ENCODE measurements at regions not wholly inside any gene's neighbourhood (a gene's known extent, or its start where the extent isn't known, plus 50 kb on each side); places are given as distances from the start of the nearest gene placed in this dataset.
"Not testable (repeated sequence)": the region's sequence is repeated elsewhere in the genome, so short reads cannot be mapped to it uniquely, and the experiment has no call there.

GRCh38 chr3:6491768-6492167 lies 369.1 kb upstream of the GRM7 start:
- H3K27me3 ChIP-seq, result no peaks in the 10 kb centered on the region
- H3K4me3 ChIP-seq (ENCODE audit: low read depth, low read length), result no peak overlapping the region
- TF ChIP-seq, protein P1, sequence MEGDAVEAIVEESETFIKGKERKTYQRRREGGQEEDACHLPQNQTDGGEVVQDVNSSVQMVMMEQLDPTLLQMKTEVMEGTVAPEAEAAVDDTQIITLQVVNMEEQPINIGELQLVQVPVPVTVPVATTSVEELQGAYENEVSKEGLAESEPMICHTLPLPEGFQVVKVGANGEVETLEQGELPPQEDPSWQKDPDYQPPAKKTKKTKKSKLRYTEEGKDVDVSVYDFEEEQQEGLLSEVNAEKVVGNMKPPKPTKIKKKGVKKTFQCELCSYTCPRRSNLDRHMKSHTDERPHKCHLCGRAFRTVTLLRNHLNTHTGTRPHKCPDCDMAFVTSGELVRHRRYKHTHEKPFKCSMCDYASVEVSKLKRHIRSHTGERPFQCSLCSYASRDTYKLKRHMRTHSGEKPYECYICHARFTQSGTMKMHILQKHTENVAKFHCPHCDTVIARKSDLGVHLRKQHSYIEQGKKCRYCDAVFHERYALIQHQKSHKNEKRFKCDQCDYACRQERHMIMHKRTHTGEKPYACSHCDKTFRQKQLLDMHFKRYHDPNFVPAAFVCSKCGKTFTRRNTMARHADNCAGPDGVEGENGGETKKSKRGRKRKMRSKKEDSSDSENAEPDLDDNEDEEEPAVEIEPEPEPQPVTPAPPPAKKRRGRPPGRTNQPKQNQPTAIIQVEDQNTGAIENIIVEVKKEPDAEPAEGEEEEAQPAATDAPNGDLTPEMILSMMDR (IDR thresholded peaks at IDR 0.05; ENCODE audit: low read depth, low read length), result no peak
- DNase-seq, result no peak
- H3K4me1 ChIP-seq, result no peaks in the 10 kb centered on the region
- no peaks in the 10 kb centered on the region for H3K9me3 ChIP-seq
- no peaks in the 10 kb centered on the region for H3K36me3 ChIP-seq

GRCh38 chr3:6492306-6492705 lies 368.6 kb upstream of the GRM7 start:
- H3K36me3 ChIP-seq, result no peaks in the 10 kb centered on the region
- TF ChIP-seq, protein P1 (IDR thresholded peaks at IDR 0.05; ENCODE audit: low read depth, low read length), result no peak
- no peak for DNase-seq
- no peaks in the 10 kb centered on the region for H3K27me3 ChIP-seq
- H3K9me3 ChIP-seq, result no peaks in the 10 kb centered on the region
- H3K4me3 ChIP-seq (ENCODE audit: low read depth, low read length), result no peak overlapping the region
- H3K4me1 ChIP-seq, result no peaks in the 10 kb centered on the region

DNA sequence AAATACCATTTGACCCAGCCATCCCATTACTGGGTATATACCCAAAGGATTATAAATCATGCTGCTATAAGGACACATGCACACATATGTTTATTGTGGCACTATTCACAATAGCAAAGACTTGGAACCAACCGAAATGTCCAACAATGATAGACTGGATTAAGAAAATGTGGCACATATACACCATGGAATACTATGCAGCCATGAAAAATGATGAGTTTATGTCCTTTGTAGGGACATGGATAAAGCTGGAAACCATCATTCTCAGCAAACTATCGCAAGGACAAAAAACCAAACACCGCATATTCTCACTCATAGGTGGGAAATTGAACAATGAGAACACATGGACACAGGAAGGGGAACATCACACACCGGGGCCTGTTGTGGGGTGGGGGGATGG lies 362.0 kb upstream of the GRM7 start:
- not testable (repeated sequence) for H3K9me3 ChIP-seq; H3K36me3 ChIP-seq; H3K4me1 ChIP-seq; H3K4me3 ChIP-seq (ENCODE audit: low read depth, low read length); DNase-seq; H3K27me3 ChIP-seq

DNA sequence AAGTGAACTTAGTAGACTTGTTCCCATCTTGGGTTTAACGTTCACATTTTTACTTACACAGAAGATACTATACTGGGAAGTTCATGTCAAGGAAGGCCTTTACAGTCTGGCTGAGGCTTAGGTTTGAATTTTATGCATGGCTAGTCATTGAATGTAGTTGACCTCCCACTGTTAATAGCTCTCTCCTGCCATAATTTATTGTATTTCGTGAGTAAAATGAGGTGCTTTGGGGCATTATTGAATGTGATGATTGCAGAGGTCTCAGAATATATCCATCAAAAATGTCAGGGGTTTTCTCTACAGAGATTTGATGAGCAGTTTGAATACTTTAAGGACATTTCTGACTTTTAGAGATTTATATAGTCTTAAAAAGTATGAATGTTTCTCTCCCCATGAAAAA lies 356.6 kb upstream of the GRM7 start:
- Histone ChIP-seq H3K4me1 (no peaks in the 10 kb centered on the region), H3K4me3 (ENCODE audit: low read depth, low read length) (no peak overlapping the region), H3K27me3 (no peaks in the 10 kb centered on the region), H3K9me3 (no peaks in the 10 kb centered on the region), H3K36me3 (no peaks in the 10 kb centered on the region)
- no peak for DNase-seq
- TF ChIP-seq, protein P1 (IDR thresholded peaks at IDR 0.05; ENCODE audit: low read depth, low read length), result no peak

- H3K36me3 ChIP-seq, result no peaks in the 10 kb centered on the region
- no peaks in the 10 kb centered on the region for H3K4me1 ChIP-seq
- H3K27me3 ChIP-seq, result no peaks in the 10 kb centered on the region
- no peak for DNase-seq
- TF ChIP-seq, protein P1 (IDR thresholded peaks at IDR 0.05; ENCODE audit: low read depth, low read length), result no peak
- H3K9me3 ChIP-seq, result no peaks in the 10 kb centered on the region
- H3K4me3 ChIP-seq (ENCODE audit: low read depth, low read length), result no peak overlapping the region
Observed at GRCh38 chr3:6504834-6505233, 356.1 kb upstream of the GRM7 start.

GRCh38 chr3:6508410-6508759 lies 352.5 kb upstream of the GRM7 start:
- DNase-seq, result no peak
- H3K9me3 ChIP-seq, result no peaks in the 10 kb centered on the region
- no peaks in the 10 kb centered on the region for H3K4me1 ChIP-seq
- H3K27me3 ChIP-seq, result no peaks in the 10 kb centered on the region
- no peaks in the 10 kb centered on the region for H3K36me3 ChIP-seq
- TF ChIP-seq, protein P1 (IDR thresholded peaks at IDR 0.05; ENCODE audit: low read depth, low read length), result no peak
- no peak overlapping the region for H3K4me3 ChIP-seq (ENCODE audit: low read depth, low read length)

DNA sequence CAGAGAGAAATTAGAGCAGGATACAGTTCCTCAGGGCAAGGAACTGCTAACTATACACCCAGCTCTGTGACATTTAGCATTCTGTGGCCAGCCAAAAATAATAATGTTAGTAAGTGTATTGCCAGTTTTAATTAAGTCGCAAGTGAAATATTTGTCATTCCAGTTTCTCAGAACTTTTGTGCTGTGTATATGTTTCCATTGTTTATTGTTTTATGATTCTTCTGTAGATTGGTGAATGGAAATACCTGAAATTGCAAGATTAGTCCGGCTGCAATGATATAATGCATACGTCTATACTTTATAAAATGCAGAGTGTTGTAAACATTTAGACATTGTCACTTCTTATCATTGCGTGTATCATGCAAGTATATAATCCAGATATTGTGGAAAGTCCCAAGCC lies 351.3 kb upstream of the GRM7 start:
- Histone ChIP-seq H3K9me3 (no peaks in the 10 kb centered on the region), H3K36me3 (no peaks in the 10 kb centered on the region), H3K27me3 (no peaks in the 10 kb centered on the region), H3K4me1 (no peaks in the 10 kb centered on the region), H3K4me3 (ENCODE audit: low read depth, low read length) (no peak overlapping the region)
- no peak for DNase-seq
- TF ChIP-seq, protein P1 (IDR thresholded peaks at IDR 0.05; ENCODE audit: low read depth, low read length), result no peak
